ENCODE measurements at regions not wholly inside any gene's neighbourhood (a gene's known extent, or its start where the extent isn't known, plus 50 kb on each side); places are given as distances from the start of the nearest gene placed in this dataset.

DNA sequence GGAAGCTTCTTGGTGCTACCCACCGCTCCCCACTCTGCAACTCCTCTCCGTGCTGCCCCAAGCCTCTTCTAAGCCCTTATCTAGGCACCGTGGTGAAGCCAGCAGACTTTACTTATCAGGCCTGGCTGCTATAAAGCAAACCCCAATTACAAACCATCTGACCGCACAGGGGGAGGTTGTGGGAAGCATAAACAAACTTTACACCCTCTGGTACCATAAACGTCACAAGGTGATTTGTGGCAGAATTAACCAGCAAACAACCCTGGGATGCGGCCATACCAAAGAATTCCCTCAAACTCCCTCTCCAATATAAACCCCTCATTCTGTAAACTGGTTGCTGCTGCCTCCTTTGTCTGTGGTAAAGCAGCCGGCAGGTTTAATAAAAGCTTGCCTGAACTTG lies 55.2 kb downstream of the MAGEC2 start:
- no peak for DNase-seq (ENCODE audit: low read depth)

GRCh38 chrX:142134533-142134932 lies 70.6 kb downstream of the MAGEC2 start:
- DNase-seq (ENCODE audit: low read depth): no peak

DNA sequence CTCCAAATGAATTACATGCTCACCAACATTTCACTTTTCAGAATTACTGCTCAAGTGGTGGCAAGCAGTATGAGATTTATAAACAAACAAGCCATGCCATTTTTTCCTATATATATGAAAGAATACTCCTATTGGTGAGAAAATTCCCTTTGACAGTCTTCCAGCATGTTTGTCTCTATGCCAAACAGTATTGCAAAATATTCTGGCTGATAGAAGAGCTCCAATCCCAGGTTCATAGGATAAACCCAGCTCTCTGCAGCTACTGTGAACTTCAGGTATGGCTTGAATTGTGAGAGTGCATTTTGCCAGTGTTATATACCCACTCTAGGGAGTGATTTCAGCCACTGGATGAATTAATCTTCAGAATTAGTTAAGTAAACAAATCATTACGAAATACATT lies 108.8 kb downstream of the MAGEC2 start:
- DNase-seq (ENCODE audit: low read depth): no peak

GRCh38 chrX:142095651-142096245 lies 109.3 kb downstream of the MAGEC2 start:
- DNase-seq (ENCODE audit: low read depth): no peak

DNA sequence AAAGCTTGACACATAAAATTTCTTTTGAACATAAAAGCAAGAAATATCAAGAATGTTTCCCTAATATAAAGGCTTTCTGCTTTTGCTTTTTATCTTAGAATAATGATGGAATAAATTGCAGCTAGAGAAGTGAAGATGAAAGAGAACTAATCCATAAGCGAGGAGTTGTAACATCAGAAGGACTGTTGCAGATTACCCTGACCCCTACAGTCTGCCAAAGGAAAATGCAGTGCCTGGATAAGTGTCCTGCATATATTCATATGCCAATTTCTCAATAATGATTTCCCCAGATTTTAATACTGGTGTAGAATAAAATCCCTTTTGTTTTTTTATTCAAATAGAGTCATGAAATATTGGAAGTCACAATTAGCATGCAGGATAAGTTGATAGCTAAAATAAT lies 115.9 kb downstream of the MAGEC2 start:
- no peak for DNase-seq (ENCODE audit: low read depth)

DNA sequence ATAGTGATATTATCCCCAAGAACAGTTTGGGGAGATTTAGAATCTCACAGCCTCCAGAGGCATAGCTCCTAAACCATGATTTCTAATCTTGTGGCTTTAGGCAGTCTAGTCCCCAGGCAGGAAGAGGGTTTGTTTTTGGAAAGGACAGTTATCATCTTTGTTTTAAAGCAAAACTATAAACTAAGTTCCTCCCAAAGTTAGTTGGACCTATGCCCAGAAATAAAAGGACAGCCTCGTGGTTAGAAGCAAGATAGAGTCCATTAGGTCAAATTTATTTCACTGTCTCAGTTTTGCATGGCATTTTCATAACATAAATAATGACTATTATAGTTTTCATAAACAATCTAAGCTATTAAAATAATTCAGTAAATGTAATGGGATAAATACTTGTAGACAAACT lies 120.5 kb downstream of the MAGEC2 start:
- DNase-seq (ENCODE audit: low read depth): no peak

DNA sequence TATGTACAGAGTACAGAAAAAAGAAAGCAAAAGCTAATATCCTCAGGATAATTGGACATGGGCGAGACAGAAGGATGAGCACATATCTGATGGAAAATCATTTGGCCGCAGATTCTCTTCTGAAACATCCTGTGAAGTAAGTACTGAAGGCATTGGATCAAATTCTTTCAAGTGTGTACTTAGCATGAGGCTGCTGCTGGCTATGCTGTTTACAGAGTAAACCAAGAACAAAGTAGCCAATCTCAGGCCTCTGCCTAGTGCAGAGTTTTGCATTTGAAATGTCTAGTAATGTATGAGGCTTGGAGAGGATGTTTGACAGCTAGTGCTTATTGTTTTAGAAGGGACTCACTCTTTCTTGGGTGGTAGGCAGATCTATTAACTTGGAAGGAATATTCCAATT lies 128.5 kb downstream of the MAGEC2 start:
- no peak for DNase-seq (ENCODE audit: low read depth)

DNA sequence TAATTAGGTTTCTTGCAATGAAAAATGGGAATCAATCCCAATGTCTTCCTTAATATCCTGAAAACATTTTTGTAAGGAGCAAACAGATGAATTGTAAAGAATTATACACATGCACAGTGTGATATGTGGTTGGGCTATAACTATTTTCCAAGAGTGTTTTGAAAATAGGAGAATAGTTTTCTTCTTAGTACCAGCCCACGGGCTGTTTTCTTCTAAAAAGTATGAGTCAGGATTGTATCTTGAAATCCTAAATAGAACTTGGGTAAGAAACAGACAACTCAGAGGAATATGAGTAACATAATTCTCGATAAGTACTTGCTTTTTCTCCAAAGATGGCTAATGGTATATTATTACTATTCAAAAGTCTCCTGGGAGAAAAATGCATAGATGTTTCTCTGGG lies 136.7 kb downstream of the MAGEC2 start:
- DNase-seq (ENCODE audit: low read depth): no peak

DNA sequence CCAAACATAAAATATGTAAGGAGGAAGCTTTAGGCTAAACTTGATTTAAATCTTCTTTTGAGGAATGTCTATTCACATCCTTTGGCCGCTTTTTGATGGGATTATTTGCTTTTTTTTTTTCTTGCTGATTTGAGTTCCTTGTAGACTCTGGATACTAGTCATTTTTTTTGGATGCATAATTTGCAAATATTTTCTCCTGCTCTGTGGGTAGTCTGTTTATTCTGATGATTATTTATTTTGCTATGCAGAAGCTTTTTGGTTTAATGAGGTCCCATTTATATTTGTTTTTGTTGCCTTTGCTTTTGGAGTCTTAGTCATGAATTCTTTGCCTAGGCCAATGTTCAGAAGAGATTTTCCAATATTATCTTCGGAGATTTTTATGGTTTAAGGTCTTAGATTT lies 144.9 kb downstream of the MAGEC2 start:
- no peak for DNase-seq (ENCODE audit: low read depth)

GRCh38 chrX:142054094-142054493 lies 150.4 kb downstream of the MAGEC1 start:
- DNase-seq (ENCODE audit: low read depth): no peak

DNA sequence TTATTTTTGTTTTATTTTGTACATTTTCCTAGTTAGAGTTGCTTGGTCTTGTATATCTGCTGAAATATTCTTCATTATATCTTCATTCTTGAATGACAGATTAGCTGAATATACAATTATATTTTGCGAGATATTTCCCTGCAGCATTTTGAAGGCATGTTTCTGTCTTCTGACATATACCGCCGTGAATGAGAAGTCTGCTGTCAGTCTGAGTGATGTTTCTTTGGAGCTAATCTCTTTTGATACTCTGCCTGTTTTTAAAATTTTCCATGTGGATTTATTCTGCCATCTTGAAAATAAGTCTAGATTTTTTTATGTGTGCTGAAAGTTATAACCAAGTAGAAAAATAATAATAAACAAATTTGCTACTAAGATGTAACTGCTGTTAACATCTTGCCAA lies 148.5 kb downstream of the MAGEC1 start:
- no peak for DNase-seq (ENCODE audit: low read depth)

- no peak for DNase-seq (ENCODE audit: low read depth)
Observed at GRCh38 chrX:142043196-142043595, 139.5 kb downstream of the MAGEC1 start.

DNA sequence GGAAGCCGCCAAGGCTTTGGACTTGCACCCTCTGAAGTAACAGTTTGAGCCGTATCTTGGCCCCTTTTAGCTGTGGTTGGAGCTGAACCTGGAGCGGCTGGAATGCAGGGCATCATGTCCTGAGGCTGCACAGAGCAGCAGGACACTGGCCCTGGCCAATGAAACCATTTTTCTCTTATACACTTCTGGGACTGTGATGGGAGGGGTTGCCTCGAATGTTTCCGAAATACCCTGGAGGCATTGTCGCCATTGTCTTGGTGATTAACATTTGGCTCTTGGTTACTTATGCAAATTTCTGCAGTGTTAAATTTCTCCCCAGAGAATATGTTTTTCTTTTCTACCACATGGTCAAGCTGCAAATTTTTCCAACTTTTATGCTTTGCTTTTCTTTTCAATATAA lies 137.2 kb downstream of the MAGEC1 start:
- DNase-seq (ENCODE audit: low read depth): no peak

DNA sequence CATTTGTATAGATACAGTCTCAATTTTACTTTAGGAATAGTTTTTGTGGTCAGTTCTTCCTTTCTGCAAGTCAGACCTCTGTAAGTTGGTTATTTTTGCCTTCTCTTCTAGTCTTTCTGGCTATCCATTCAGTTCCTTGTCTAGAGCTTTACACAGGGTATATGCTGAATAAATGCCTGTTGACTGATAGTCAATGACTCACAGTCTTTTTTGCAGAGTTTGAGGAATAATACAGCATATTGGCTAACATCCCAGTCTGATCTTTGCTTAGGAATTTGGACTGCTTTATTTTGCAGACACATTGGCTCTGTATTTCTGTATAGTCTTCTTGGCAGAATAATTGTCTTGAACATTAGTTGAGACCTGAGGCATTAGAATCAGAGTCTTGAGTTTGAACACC lies 132.4 kb downstream of the MAGEC1 start:
- peak; percentile 19 for DNase-seq (ENCODE audit: low read depth)

GRCh38 chrX:142005532-142005931 lies 101.8 kb downstream of the MAGEC1 start:
- DNase-seq (ENCODE audit: low read depth): no peak

GRCh38 chrX:142002471-142002870 lies 98.8 kb downstream of the MAGEC1 start:
- DNase-seq (ENCODE audit: low read depth): no peak

- DNase-seq (ENCODE audit: low read depth): no peak
Observed at GRCh38 chrX:142001934-142002333, 98.2 kb downstream of the MAGEC1 start.

DNA sequence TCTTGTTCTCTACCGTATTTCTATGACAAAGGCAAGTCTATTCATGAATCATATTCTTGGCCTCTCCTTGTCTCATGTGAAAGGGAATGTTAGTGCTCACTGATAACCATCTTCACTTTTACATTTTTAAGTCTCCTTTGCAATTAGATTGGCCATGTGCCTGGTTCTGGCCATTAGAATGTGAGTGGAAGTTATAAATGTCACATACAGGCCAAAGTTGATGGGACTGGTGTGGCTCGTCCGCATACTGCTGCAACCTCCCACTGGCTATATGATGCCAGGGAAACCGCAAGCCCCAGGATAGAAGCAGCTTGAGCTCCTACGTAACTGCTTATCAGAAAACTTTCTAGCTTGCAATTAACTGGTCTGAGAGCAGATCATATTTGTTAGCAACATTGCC lies 86.1 kb downstream of the MAGEC1 start:
- DNase-seq (ENCODE audit: low read depth): peak; percentile 36

GRCh38 chrX:141989134-141989533 lies 85.4 kb downstream of the MAGEC1 start:
- no peak for DNase-seq (ENCODE audit: low read depth)

GRCh38 chrX:141982296-141982695 lies 78.6 kb downstream of the MAGEC1 start:
- no peak for DNase-seq (ENCODE audit: low read depth)

- DNase-seq (ENCODE audit: low read depth): no peak
Observed at GRCh38 chrX:141975839-141976238, 72.1 kb downstream of the MAGEC1 start.

DNA sequence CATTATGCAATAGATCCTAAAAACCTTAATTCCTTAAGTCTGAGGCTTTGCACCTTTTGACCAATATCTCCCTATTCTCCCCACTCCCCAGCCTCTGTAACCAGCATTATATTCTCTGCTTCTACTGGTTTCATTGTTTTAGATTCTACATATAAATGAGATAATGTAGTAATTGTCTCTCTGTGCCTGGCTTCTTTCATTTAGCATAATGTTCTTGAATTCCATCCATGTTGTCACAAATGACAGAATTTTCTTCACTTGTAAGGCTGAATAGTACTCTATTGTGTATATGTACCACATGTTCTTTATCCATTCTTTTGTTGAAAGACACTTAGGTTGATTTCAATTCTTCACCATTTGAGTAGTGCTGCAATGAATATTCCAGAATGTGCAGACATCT lies 66.0 kb downstream of the MAGEC1 start:
- DNase-seq (ENCODE audit: low read depth): no peak

DNA sequence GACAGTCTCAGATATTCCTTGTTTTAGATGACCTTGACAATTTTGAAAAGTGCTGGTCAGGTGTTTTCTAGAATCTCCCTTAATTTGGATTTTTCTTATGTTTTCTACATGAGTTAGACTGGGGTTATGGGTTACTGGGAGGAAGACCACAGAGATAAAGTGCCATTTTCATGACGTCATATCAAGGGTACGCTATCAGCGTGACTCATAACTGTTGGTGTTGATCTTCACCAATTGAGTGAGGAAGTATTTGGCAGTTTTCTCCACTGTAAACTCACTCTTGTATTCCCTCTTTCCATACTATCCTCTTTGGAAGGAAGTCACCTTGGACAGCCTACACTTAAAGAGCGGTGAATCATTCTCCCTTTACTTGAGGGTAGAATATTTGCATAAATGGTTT lies 56.9 kb downstream of the MAGEC1 start:
- no peak for DNase-seq (ENCODE audit: low read depth)

Data from HS-5 (cell line).